Activated CD4-positive, alpha-beta T cell treated with anti-CD3 and anti-CD28 coated beads, Interleukin-2, amount 10 ng/mL, durations not matched to agents 7 days and 5 days (primary cell): ENCODE measurements at regions not wholly inside any gene's neighbourhood (a gene's known extent, or its start where the extent isn't known, plus 50 kb on each side); places are given as distances from the start of the nearest gene placed in this dataset.
"Not testable (repeated sequence)": the region's sequence is repeated elsewhere in the genome, so short reads cannot be mapped to it uniquely, and the experiment has no call there.

Experiments
- CTCF ChIA-PET: fragments of 350-600 bp; sonication (Branson Sonifier 250); formaldehyde crosslinking; loops from one replicate; lab custom pipeline; 2021; ENCODE audit warnings: antibody characterized with exemption; lab: Charles Lee
- POLR2A ChIA-PET: fragments of 350-600 bp; sonication (Branson Sonifier 250); formaldehyde crosslinking; loops from one replicate; lab custom pipeline; 2021; ENCODE audit warnings: antibody characterized with exemption; lab: Charles Lee
- DNase-seq: peaks from one replicate; pipeline ENCODE4 v3.0.0-alpha.2; 2020
- H3K27ac Mint-ChIP-seq: one replicate; pipeline ENCODE4 v1.8.0; 2021; ENCODE audit warnings: mild to moderate bottlenecking, moderate library complexity, mixed read lengths
- H3K27me3 Mint-ChIP-seq: one replicate; pipeline ENCODE4 v1.8.0; 2021; ENCODE audit warnings: mixed read lengths
- H3K36me3 Mint-ChIP-seq: one replicate; pipeline ENCODE4 v1.8.0; 2021; ENCODE audit warnings: low read depth, mixed read lengths
- H3K4me1 Mint-ChIP-seq: one replicate; pipeline ENCODE4 v1.8.0; 2021; ENCODE audit warnings: mixed read lengths
- H3K4me3 Mint-ChIP-seq: one replicate; pipeline ENCODE4 v1.8.0; 2021; ENCODE audit warnings: mild to moderate bottlenecking, moderate library complexity, mixed read lengths
- H3K9me3 Mint-ChIP-seq: one replicate; pipeline ENCODE4 v1.8.0; 2021; ENCODE audit warnings: mixed read lengths

DNA sequence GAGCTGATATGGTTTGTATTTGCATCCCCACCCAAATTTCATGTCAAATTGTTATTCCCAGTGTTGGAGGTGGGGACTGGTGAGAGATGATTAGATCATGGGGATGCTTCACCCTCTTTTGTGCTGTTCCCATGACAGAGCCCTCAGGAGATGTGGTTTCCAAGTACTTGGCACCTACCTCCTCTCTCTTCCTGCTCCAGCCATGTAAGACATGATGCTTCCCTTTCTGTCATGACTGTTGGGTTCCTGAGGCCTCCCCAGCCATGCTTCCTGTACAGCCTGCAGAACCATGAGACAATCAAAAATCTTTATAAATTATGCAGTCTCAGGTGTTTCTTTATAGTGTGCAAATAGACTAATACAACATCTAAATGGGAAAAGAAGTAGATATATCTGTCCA lies 754.5 kb downstream of the TMEM121 start:
- CTCF ChIA-PET, result interaction anchor here (0.6 to 2.5 kb wide), 2 partner anchors 27 to 593 kb away, joined by 3 to 7 read pairs; no protein-coding TSS in a partner anchor
- Mint-ChIP-seq H3K4me3 (no peak overlapping the region), H3K27me3 (peaks cover 20% of the 10 kb centered on the region), H3K27ac (no peak overlapping the region), H3K36me3 (no peaks in the 10 kb centered on the region), H3K9me3 (no peaks in the 10 kb centered on the region), H3K4me1 (peaks cover 19% of the 10 kb centered on the region)
- DNase-seq, result no peak
- POLR2A ChIA-PET, result no interaction called here

DNA sequence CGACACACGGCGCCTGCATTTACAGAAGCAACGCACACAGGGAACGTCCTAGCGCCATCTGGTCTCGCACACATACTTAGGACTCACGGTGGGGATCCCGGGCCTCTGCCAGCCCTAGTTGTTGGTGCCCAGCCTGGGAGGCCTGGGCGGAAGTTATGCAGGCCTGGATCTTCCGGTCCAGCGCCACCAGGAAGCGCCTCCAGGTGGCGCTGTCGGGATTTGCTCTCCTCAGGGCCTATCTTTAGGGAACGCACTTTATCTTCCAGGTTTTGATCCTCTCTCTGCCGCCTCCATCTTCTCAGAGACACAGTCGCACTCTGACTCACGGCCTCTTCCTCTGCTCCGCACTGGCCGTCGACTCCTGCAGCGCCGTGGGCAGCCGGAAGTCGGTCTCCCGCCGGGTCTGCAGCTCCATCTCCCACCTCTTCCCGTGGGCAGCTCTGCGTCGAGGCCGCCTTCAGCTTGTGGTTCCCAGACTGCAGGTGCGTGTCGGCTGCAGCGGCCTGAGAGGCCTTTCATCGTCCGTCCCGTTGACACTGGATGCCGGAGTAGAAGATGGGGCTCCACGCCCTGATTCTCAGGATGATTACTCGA lies 760.4 kb downstream of the TMEM121 start:
- ChIA-PET CTCF (interaction anchor here (1.3 to 1.6 kb wide), 2 partner anchors 9 to 87 kb away, joined by 4 to 5 read pairs; no protein-coding TSS in a partner anchor), POLR2A (no interaction called here)
- no peaks in the 10 kb centered on the region for H3K36me3 Mint-ChIP-seq

DNA sequence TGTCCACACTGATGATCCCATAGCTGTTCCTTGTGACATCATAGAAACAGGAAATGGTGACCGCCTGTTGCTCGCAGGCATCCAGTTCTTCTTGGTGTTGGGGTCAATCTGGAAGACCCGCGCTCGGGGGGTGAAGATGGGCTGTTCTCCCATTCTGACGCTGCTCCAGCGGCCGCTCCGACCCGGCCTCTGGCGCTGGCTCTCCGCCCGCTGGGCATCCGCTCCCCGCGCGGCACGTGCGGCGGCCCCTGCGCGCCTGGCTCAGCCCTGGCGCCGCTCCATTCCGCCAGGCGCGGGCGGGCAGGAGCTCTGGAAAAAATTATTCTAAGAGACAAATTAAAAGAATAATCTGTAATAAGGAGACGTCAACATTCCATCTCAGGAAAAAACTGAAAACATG lies 761.1 kb downstream of the TMEM121 start:
- Mint-ChIP-seq H3K27me3 (peaks cover 12% of the 10 kb centered on the region), H3K4me1 (no peaks in the 10 kb centered on the region), H3K9me3 (no peaks in the 10 kb centered on the region), H3K36me3 (no peaks in the 10 kb centered on the region), H3K4me3 (no peak overlapping the region), H3K27ac (no peak overlapping the region)
- CTCF ChIA-PET, result interaction anchor here (0.6 to 3.4 kb wide), 4 partner anchors 10 to 1377 kb away, joined by 4 to 15 read pairs (median 4); no protein-coding TSS in a partner anchor
- DNase-seq, result no peak
- POLR2A ChIA-PET, result interaction anchor here (1.0 kb wide), 1 partner anchor 23 kb away, joined by 3 read pairs; no protein-coding TSS in a partner anchor

More for the DNA sequence above, 760.4 kb downstream of the TMEM121 start:
- peaks cover 12% of the 10 kb centered on the region for H3K27me3 Mint-ChIP-seq
- H3K4me3 Mint-ChIP-seq, result no peak overlapping the region
- no peak overlapping the region for H3K27ac Mint-ChIP-seq
- no peak for DNase-seq
- no peaks in the 10 kb centered on the region for H3K9me3 Mint-ChIP-seq
- H3K4me1 Mint-ChIP-seq, result no peaks in the 10 kb centered on the region

DNA sequence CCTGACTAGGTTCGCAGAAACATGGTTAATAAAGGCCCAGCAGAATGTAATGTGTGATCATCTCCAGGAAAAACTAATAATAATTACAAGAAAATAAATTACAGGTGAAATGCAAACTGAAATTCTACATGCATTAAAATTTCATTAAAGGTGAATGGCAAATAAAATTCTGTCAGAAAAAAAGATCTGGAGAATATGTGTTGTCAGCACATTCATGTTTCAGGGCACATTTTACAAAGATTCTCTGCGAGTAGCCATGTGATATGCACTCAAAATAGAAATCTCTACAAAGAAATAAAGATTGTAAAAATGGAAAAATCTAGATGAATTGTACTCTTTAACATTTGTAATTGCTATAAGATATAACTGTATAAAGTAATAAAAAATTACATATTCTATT lies 765.2 kb downstream of the TMEM121 start:
- H3K27me3 Mint-ChIP-seq, result peaks cover 36% of the 10 kb centered on the region

DNA sequence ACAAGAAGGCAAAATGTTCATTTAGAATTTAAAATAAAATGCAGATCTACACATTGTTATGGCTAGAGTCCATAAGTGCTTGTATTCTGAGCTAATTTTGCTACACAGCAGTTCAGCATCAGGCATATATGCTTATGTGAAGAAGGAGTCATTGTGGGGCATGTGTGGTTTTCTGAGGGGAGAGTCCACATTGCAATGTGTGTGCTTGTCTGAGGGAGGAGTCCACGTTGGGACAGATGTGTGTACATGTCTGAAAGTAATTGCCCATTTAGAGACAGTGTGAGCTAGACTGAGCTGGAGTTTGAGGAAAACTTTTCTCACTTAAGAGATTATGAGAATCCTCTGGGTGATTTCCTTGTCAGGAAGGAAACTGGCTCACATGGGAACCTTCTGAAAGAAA lies 767.9 kb downstream of the TMEM121 start:
- Mint-ChIP-seq H3K9me3 (peaks cover 3% of the 10 kb centered on the region), H3K27ac (no peak overlapping the region), H3K27me3 (peaks cover 46% of the 10 kb centered on the region), H3K36me3 (no peaks in the 10 kb centered on the region), H3K4me3 (no peak overlapping the region), H3K4me1 (peaks cover 2% of the 10 kb centered on the region)
- CTCF ChIA-PET, result interaction anchor here (0.8 to 3.3 kb wide), 4 partner anchors 14 to 124 kb away, joined by 3 to 21 read pairs (median 6); no protein-coding TSS in a partner anchor
- DNase-seq, result no peak
- POLR2A ChIA-PET, result no interaction called here

More for the DNA sequence above, 765.2 kb downstream of the TMEM121 start:
- no peaks in the 10 kb centered on the region for H3K9me3 Mint-ChIP-seq
- H3K4me1 Mint-ChIP-seq, result peaks cover 2% of the 10 kb centered on the region
- POLR2A ChIA-PET, result no interaction called here
- no peak overlapping the region for H3K4me3 Mint-ChIP-seq
- no peak for DNase-seq
- H3K36me3 Mint-ChIP-seq, result no peaks in the 10 kb centered on the region
- CTCF ChIA-PET, result interaction anchor here (0.9 kb wide), 2 partner anchors 17 to 82 kb away, joined by 3 to 4 read pairs; no protein-coding TSS in a partner anchor
- no peak overlapping the region for H3K27ac Mint-ChIP-seq

DNA sequence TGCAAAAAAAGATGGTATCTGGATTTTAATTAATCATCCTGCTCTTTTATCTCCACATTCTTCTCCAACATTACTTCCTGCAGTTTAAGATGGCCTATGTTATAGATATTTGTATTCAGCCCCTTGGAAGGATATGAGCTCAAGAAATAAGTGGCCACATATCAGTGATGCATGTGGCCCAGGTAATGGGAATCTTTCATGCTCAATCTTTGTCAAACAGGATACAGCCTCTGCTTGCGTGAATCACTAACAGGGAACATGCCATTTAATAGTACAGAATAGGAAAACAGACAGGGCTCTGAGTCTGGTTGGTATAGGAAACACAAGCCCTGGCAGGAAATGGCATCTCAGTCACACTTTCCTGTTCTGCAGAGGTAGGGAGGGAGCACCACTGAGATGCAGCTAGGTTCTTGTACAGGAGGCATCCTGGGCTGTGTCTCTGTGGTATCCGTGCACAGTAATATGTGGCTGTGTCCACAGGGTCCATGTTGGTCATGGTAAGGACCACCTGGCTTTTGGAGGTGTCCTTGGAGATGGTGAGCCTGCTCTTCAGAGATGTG lies 774.6 kb downstream of the TMEM121 start:
- Mint-ChIP-seq H3K4me1 (peaks cover 14% of the 10 kb centered on the region), H3K27me3 (peaks cover 29% of the 10 kb centered on the region)
- H3K9me3 Mint-ChIP-seq, H3K4me3 Mint-ChIP-seq, POLR2A ChIA-PET, H3K36me3 Mint-ChIP-seq, H3K27ac Mint-ChIP-seq: not testable (repeated sequence)
- CTCF ChIA-PET, result interaction anchor here (1.1 to 2.6 kb wide), 2 partner anchors 25 to 116 kb away, joined by 4 to 9 read pairs; no protein-coding TSS in a partner anchor
- DNase-seq, result peak; percentile 19

DNA sequence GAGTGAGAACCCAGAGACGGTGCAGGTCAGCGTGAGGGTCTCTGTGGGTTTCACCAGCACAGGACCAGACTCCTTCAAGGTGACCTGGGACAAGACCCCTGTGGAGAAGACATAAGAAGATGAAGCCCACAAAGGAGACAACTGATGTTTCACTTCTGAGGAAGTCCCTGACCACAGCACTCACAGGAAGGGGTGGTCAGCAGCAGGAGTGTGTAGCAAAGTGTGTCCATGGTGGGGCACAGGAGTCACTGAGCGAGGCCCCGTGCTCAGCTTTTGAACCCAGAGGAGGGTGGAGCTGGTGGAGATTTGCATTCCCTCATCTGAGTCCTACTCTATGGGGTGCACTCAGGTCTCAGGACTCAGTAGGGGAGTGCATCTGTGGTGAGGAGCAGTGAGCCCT lies 775.2 kb downstream of the TMEM121 start:
- H3K9me3 Mint-ChIP-seq, H3K27ac Mint-ChIP-seq, H3K4me3 Mint-ChIP-seq, DNase-seq, POLR2A ChIA-PET, H3K36me3 Mint-ChIP-seq: not testable (repeated sequence)
- Mint-ChIP-seq H3K27me3 (peaks cover 30% of the 10 kb centered on the region), H3K4me1 (peaks cover 14% of the 10 kb centered on the region)
- CTCF ChIA-PET, result interaction anchor here (1.1 to 2.6 kb wide), 2 partner anchors 26 to 116 kb away, joined by 4 to 9 read pairs; no protein-coding TSS in a partner anchor

DNA sequence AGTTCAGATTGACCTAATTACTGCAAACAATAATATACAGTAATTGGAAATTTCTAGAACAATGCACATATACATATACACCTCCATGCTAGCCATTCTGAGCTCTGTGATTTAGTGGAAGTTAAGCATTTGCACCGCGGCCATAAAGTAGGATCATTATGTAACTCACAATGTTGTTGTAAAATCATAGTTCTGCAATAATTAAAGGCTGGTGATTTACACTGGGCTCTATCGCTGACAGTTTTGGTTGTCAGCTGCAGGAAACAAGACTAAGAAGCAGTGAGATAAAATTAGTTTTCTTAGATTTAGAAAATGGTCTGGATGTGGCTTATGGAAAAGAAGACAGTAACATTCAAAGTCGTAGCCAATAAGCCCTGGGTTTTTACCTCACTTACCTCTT lies 776.3 kb downstream of the TMEM121 start:
- H3K4me1 Mint-ChIP-seq, result peaks cover 14% of the 10 kb centered on the region
- H3K27ac Mint-ChIP-seq, result no peak overlapping the region
- POLR2A ChIA-PET, result no interaction called here
- H3K36me3 Mint-ChIP-seq, result peaks cover 2% of the 10 kb centered on the region
- peaks cover 3% of the 10 kb centered on the region for H3K9me3 Mint-ChIP-seq
- no peak for DNase-seq
- H3K27me3 Mint-ChIP-seq, result peaks cover 29% of the 10 kb centered on the region
- CTCF ChIA-PET, result interaction anchor here (0.8 to 1.3 kb wide), 2 partner anchors 69 to 115 kb away, joined by 3 read pairs; no protein-coding TSS in a partner anchor
- H3K4me3 Mint-ChIP-seq, result no peak overlapping the region

DNA sequence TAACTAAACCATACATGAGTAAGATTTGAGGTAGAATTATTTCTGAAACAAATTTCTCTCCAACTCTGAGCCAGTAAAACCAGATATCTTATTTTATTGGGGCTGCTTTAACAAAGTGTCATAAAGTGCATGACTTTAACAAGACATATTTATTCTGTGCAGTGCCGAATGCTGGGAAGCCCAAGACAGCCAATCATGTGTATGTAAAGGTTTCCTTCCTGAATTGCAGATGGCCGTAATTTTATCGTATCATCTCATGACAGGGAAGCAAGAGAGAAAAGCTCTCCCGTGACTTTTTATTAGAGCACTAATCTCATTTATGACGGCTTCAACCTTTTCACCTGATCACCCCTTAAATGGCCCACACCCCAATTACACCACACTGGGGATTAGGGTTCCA lies 777.9 kb downstream of the TMEM121 start:
- peaks cover 2% of the 10 kb centered on the region for H3K36me3 Mint-ChIP-seq
- H3K27me3 Mint-ChIP-seq, result peaks cover 33% of the 10 kb centered on the region
- H3K27ac Mint-ChIP-seq, result no peak overlapping the region
- ChIA-PET POLR2A (no interaction called here), CTCF (no interaction called here)
- H3K9me3 Mint-ChIP-seq, result peaks cover 2% of the 10 kb centered on the region
- no peak overlapping the region for H3K4me3 Mint-ChIP-seq
- peaks cover 14% of the 10 kb centered on the region for H3K4me1 Mint-ChIP-seq
- no peak for DNase-seq

DNA sequence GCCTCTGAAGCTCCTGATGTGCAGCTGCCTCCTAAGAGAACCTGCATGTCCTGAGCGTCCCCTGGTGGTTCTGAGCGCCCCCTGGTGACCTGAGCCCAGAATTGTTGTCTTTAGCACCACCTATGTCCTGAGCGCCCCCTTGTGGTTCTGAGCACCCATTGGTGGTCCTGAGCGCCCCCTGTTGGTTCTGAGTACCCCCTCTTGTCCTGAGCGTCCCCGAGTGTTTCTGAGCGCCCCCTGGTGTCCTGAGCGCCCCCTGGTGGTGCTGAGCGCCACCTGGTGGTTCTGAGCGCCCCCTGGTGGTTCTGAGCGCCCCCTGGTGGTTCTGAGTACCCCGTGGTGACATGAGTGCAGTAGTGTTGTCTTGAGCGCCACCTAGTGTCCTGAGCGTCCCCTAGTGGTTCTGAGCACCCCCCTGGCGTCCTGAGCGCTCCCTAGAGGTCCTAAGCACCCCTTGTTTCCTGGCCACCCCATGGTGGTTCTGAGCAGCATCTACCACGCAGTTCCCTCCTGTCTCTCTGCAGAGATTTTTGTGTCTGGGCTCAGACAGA lies 782.5 kb downstream of the TMEM121 start:
- Mint-ChIP-seq H3K27ac (peak overlapping the region; percentile 61), H3K36me3 (no peaks in the 10 kb centered on the region), H3K27me3 (peaks cover 50% of the 10 kb centered on the region), H3K4me3 (peak overlapping the region; percentile 43), H3K9me3 (peaks cover 4% of the 10 kb centered on the region), H3K4me1 (no peaks in the 10 kb centered on the region)
- ChIA-PET POLR2A (no interaction called here), CTCF (interaction anchor here (0.6 to 2.7 kb wide), 49 partner anchors 9 to 1556 kb away, joined by 3 to 26 read pairs (median 5); partner anchors contain the start of gene SIVA1)
- peak; percentile 88 for DNase-seq

DNA sequence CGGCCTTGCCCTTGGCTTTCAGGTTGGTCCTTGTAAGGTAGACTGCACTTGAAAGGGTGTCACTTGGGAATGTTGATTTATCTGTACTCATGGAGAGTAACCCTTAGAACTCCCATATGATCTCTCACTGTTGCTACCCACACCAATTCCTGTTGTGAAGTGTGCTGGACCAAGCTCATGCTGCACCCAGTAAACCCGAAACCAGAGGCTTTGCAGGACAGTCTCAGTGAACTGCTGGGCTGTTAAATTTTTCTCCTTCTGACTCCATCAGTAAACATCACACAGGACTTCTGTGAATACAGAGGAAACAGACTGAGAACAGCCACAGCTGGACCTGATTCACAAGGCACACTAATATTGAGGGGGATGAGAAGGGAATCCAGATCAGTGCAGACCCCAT lies 783.0 kb downstream of the TMEM121 start:
- Mint-ChIP-seq H3K4me1 (no peaks in the 10 kb centered on the region), H3K4me3 (no peak overlapping the region), H3K27ac (peak overlapping the region; percentile 26), H3K27me3 (peaks cover 45% of the 10 kb centered on the region), H3K36me3 (no peaks in the 10 kb centered on the region), H3K9me3 (peaks cover 4% of the 10 kb centered on the region)
- DNase-seq, result no peak
- ChIA-PET CTCF (interaction anchor here (0.6 to 2.7 kb wide), 12 partner anchors 9 to 354 kb away, joined by 3 to 26 read pairs (median 4); no protein-coding TSS in a partner anchor), POLR2A (no interaction called here)

DNA sequence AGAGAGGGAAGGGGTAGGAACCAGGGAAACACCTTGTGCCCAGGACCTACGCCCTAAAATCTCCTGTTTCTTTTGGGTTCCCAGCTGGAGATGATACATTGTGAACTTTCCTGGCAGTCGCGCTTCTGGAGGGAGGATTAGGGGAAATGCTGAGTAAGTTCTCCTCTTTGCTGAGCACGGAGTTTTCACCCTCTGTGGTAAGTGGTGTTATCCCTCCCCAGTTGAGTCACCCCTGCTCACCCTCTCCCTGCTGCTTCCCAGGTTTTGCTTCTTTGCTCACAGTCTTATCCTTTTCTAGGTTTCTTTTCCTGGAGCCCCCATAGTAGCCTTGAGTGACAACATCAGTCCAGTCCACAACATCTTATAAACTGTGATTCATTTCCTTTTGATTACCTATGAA lies 789.1 kb downstream of the TMEM121 start:
- no peaks in the 10 kb centered on the region for H3K4me1 Mint-ChIP-seq
- CTCF ChIA-PET, result no interaction called here
- H3K9me3 Mint-ChIP-seq, result no peaks in the 10 kb centered on the region
- no peak overlapping the region for H3K4me3 Mint-ChIP-seq
- peaks cover 14% of the 10 kb centered on the region for H3K27me3 Mint-ChIP-seq
- no peak for DNase-seq
- H3K27ac Mint-ChIP-seq, result no peak overlapping the region
- POLR2A ChIA-PET, result no interaction called here
- no peaks in the 10 kb centered on the region for H3K36me3 Mint-ChIP-seq

DNA sequence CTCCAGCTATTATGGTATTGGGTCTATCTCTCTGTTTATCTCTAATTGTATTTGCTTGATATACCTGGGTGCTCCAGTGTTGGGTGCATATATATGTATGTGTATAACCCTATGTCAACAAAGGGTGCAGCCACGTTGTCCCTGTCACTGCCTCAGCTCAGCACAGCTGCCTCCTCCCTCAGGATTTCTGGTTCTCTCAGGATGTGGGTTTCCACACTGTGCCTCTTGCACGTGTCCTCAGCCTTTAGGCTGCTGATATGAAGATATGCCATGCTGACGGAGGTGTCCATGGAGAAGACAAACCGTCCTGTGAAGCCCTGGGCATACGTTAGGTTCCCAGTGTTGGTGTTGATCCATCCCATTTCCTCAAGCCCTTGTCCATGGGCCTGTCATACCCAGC lies 791.2 kb downstream of the TMEM121 start:
- Mint-ChIP-seq H3K9me3 (no peaks in the 10 kb centered on the region), H3K27me3 (peaks cover 12% of the 10 kb centered on the region), H3K4me3 (no peak overlapping the region), H3K4me1 (no peaks in the 10 kb centered on the region), H3K27ac (no peak overlapping the region), H3K36me3 (no peaks in the 10 kb centered on the region)
- ChIA-PET CTCF (interaction anchor here (1.0 to 2.6 kb wide), 4 partner anchors 8 to 99 kb away, joined by 3 to 21 read pairs (median 4); no protein-coding TSS in a partner anchor), POLR2A (no interaction called here)
- DNase-seq, result no peak
